ENCODE measurements at regions not wholly inside any gene's neighbourhood (a gene's known extent, or its start where the extent isn't known, plus 50 kb on each side); places are given as distances from the start of the nearest gene placed in this dataset.

DNA sequence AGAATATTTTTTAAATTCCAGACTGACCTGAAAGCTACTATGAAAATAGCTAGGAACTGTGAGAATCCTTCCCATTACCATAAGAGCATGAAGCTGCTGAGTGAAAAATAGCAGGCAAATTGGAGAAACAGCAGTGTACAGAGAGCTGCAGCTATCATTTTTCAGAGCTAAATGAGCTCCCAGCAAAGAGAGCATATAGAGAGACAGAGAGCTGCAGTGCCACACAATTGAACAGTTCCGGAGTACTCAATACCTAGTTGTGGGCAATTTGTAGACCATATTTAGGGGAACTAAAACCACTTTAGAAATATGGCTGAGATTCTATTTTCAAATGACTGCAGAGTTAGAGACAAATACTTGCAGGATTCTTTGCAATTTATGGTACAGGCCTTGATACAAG, 645.3 kb downstream of the STK39 start:
- TF ChIP-seq POLR2A (IDR thresholded peaks at IDR 0.05): no peak
- no peak for TF ChIP-seq CTCF (IDR thresholded peaks at IDR 0.05)
